Activated gamma-delta T cell treated with Interleukin-2 at 50 U/mL for 16 hours (primary cell): ENCODE measurements at regions not wholly inside any gene's neighbourhood (a gene's known extent, or its start where the extent isn't known, plus 50 kb on each side); places are given as distances from the start of the nearest gene placed in this dataset.

Experiments used
- DNase-seq: peaks from one replicate; pipeline ENCODE4 v3.0.0-alpha.2; 2020

DNA sequence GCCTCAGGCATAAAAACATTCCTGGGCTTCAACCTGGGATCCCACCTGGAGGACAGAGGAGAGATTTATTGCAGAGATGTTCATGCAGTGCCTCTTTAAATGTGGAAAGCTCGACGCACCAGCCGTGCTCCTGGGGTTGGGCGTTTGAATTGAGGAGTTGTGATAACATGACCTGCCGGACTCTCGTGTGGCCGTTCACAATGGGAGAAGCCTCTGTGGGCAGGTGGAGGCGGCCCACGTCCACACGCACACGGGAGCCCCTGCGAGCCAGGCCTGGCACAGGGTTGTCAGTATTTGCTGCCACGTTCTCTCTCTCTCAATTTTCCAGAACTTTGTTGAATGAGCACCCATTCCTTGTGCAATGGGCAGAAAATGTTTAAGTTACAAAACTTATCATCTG lies 58.3 kb upstream of the PPARA start:
- no peak for DNase-seq

DNA sequence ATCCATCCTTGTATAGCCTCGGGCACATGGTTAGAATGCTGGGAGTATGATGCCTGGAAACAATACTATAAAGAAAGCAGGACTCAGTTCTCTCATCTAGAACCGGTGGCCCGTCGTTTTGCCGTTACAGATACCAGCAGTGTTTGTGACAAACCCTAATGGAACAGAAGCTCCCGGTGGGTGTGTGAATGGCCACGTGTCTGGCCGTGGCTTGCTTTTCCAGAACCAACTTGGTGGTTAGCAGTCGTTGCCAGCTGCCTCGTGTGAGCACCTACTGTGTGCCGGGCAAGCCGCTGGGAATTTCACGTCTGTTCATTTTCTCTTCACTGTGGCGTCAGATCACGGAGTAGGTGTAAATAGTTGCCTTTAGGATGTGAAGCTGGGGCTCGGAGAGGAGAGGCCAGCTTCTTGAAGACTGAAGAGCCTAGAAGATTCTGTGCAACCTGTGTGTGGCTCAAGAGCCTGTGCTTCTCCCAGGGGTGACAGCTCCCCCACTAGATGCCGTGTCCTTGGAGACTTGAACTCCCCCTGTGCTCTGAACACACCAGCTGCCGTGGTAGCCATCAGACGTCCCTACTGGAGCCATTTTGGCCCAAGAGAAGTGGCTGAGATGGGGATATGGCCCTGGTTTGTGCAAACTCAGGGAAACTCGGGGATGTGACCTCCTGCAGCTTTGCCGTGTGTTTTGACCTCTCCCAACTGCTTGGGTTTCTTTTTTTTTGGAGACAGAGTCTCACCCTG lies 57.5 kb upstream of the PPARA start:
- DNase-seq: no peak

DNA sequence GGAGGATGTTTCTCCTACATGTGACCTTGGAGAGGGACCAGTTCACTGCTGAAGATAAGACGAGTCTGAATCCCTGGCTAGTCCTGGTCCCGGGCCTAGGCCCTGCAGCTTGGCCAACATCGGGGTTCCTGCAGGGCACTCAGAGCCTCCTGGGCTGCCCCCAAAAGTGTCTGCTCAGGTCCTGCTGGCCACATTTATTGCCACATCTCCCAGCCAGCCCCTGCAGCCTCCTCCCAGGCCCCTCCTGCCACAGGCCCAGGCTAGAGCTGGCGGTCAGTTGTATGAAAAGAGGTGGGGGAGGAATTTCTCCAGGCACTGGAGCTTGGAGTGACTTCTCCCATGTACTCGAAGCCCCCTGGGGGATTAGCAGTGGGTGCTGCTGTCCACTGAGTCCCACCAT lies 56.5 kb upstream of the PPARA start:
- no peak for DNase-seq

DNA sequence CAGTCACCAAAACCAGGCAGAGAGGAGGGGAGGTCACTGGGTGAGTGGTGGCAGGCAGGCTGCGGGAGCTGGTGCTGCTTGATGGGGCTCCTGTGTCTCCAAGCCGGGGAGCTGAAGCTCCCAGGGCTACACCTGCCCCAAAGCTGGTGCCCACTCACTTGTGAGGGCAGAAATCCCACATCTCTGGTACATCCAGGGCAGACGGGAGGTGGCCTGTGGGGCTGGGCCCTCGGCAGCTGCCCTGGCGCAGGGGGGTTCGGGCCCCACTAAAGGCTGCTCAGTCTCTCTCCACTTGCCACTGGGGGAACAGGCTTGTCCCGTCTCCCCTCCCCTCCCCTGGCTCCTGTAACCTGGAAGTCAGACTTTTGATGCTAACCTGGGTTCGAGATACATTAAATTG lies 55.6 kb upstream of the PPARA start:
- no peak for DNase-seq

DNA sequence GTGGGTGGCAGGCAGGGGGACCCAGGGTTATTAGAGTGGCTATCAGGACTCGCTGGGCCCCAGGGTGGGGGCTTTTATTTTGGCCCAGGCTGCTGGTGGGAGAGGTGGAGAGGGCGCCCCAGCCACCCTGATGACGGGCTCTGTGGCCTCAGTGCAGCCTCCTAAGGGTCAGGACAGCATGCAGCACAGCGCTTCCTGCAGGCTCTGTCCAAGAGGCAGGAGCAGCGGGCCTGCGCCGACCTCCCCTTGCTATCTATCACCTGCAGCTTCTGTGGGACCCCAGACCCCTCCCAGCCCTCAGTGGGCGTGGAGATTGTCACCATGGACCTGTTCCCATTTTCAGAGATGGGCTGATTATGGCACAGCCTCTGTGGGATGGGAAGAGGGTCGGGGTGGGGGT lies 54.3 kb upstream of the PPARA start:
- DNase-seq: no peak

DNA sequence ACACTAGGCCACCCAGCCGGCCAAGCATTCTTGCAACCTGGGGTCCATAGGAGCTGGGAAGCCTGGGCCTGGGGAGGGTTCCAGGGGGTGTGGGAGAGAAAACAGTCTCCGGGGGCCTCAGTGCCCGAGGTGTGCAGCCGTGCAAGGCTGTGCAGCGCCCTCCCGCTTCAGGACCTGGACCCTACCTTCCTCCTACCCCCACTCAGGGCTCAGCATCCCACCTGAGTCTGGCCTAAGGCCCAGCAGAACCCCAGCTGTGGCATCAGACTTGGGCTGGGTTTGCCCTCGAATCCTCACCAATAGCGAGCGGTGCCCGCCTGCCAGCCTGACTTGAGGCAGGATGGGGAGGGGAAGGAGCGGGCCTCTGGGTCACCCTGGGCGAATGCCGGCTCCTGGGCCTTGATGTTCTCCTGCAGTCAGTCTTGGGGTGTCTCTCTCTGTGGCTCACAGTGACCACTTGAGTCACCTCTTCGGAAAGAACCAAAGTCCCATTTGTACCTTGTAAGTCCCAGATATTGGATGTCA lies 53.6 kb upstream of the PPARA start:
- no peak for DNase-seq

DNA sequence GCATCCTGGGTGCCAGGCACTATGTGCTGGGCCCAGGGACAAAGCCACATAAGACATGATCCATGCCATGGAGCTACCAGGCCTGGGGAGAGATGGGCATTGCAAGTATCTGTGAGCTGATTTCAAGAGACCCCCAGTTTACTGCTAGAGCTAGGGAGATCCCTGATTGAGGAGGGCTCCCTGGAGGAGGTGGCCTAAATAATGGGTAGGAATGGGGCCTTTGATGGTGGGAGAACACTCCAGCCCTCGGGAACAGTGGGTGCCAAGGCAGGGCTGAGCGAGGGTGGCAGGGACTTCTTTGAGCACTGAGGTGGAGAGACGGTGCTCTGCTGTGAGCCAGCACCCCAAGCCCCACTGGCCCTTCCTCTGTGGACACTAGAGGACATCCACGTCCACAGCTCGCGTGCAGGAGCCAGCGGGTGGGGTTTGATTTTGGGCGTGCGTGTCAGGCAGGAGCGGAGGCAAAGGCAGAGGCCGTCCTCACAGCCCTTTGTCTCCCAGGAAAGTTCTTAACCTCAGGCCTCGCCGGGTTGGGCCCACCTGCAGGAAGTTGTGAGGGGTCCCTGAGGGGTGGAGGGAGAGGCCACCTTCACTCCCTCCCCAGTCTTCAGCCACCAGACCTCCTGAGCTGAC lies 52.9 kb upstream of the PPARA start:
- no peak for DNase-seq

DNA sequence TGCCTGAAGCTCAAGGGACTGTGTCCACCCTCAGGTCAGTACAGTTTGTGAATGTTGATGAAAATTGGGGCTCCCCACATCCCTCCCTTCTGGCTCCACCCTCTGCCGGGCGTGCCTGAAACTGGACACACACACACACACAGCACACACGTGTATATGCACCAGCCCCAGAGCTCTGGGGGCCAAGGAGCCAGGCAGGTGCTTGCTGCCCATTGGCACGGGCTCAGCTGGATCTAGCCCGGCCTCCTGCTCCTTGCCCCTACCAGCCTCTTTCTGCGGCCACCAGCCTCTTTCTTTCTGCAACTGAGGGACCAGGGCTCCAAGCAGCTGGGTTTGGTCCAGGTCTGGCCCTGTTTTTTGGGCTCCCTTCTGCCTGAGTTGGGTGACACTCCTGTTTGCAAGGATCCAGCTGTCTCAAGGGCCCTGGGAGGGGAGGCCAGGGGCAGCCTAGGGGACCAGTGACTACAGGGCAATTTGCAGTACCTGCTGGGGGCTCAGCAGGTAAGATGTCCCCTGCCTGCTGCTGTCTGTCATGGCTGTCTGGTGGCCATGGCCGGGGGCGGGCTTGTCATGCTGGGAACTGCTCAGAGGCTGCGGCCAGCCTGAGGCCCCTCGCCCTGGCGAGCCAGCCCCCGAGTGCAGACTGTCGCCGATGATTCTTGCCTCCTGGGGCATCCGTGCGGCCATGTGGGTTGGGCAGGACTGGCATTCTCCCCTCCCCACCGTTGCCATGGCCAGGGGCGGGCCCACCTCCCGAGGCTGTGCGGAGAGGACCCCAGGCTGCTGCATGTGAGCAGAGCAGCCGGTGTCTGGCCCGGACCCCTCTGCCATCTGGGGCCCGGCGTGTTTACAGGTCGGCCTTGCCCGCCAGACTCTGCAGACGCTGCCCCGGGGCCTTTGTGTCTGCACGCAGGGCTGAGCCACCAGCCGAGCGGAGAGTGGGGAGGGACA lies 51.5 kb upstream of the PPARA start:
- no peak for DNase-seq

DNA sequence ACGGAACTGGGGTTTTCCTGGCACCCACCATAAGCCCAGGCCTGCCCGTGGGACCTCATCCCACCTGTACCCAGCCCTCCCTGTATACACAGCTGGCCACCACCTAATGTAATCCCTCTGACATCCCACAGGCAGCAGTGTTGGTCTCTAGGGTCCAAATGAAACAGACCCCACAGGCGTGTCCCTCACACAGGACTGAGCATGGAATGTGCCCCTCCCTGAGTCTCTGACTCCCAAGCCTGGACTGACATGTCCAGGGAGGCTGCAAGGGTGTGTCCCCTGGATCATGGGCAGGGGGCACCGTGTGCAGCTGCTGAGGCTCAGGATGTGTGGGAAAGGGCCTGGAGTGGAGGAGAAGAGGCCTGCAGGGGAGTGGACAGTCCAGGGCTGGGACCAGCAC lies 50.6 kb upstream of the PPARA start:
- DNase-seq: no peak

DNA sequence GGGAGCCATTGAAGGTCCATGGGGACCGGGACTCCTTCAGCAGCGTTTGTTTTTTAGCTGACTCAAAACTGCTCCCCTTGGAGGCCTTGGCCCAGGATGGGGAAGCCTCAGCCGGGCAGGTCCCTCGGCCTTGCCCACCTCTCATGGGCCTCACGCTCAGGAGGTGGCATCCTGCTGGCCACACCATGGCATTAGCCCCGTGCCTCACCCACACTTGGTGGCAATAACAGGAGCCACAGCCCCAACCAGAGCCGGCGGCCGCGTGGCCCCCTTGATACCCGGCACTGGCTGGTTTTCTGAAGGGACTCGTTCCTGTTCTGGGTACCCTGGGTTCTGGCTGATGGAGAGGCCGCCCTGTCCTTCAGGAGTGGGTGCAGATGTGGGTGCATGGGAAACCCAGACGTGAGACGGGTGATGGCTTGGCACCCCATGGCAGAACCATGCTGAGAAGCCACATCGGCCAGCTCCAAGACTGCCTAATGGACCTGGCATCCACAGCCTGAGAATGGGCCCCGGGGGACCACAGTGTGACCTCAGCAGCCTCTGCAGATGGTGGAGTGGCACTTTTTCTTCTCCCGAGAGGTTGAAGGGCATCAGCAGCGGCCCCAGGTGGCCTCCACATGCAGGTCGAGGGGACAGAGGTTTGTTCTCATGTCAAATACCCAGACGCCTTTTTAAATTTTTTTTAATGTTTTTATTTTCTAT lies 49.8 kb upstream of the PPARA start:
- DNase-seq: no peak
